ENCODE measurements at regions not wholly inside any gene's neighbourhood (a gene's known extent, or its start where the extent isn't known, plus 50 kb on each side); places are given as distances from the start of the nearest gene placed in this dataset.

DNA sequence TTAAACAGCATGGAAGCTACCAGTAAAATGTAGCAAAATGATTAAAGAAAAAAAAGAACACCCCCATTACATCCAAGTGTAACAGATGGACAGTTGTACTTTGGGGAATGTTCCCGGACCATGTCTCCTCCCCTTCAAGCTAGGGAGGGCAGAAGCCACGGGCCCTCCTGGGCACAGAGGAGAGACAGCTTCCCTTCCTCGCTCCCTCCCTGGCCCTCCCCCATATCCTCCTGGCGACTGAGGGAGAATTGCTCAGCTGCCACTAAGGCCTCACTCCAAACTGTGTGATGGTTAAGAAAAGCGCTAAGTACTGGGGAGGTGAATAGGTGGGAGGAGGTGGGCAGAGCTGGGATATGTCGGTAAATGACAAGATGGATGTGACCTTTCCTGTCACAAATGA, 358.0 kb downstream of the HRH4 start:
- DNase-seq (ENCODE audit: low read depth in 1 of 2, low spot score in 1 of 2) (no peak), ATAC-seq (no peak), FAIRE-seq (no peak)
- CTCF ChIA-PET: no interaction called here
- WGBS (ENCODE audit: missing lambda C conversion rate): 18% methylated on average over 6 of the region's 6 CpGs
- Histone ChIP-seq H3K4me3 (no peak overlapping the region), H3K4me2 (no peak overlapping the region), H3K4me1 (no peaks in the 10 kb centered on the region), H3K27ac (no peak overlapping the region), H3K9me3 (no peaks in the 10 kb centered on the region)
- POLR2A ChIA-PET: no interaction called here
- TF ChIP-seq RAD21 (conservative IDR thresholded peaks at IDR 0.05 in 1 of 2, IDR thresholded peaks at IDR 0.05 in 1 of 2) (no peak), CHD4 (IDR thresholded peaks at IDR 0.05; ENCODE audit: borderline replicate concordance) (no peak), FOXS1 (CRISPR knock-in tag; IDR thresholded peaks at IDR 0.05) (no peak), CBX8 (IDR thresholded peaks at IDR 0.05) (no peak), FOSB (CRISPR knock-in tag; IDR thresholded peaks at IDR 0.05) (no peak), RCOR1 (IDR thresholded peaks at IDR 0.05; ENCODE audit: low read depth, low read length) (no peak), PHF8 (IDR thresholded peaks at IDR 0.05; ENCODE audit: borderline replicate concordance, low read depth) (no peak), MAFK (IDR thresholded peaks at IDR 0.05; ENCODE audit: partially characterized antibody) (no peak), KDM1A (IDR thresholded peaks at IDR 0.05; ENCODE audit: low read depth) (no peak), HOXB5 (CRISPR knock-in tag; IDR thresholded peaks at IDR 0.05) (no peak), ZC3H11A (IDR thresholded peaks at IDR 0.05) (no peak), CEBPB (IDR thresholded peaks at IDR 0.05) (no peak), EHF (CRISPR knock-in tag; IDR thresholded peaks at IDR 0.05) (no peak)
- TF ChIP-seq, protein P1, sequence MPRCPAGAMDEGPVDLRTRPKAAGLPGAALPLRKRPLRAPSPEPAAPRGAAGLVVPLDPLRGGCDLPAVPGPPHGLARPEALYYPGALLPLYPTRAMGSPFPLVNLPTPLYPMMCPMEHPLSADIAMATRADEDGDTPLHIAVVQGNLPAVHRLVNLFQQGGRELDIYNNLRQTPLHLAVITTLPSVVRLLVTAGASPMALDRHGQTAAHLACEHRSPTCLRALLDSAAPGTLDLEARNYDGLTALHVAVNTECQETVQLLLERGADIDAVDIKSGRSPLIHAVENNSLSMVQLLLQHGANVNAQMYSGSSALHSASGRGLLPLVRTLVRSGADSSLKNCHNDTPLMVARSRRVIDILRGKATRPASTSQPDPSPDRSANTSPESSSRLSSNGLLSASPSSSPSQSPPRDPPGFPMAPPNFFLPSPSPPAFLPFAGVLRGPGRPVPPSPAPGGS (IDR thresholded peaks at IDR 0.05): no peak

DNA sequence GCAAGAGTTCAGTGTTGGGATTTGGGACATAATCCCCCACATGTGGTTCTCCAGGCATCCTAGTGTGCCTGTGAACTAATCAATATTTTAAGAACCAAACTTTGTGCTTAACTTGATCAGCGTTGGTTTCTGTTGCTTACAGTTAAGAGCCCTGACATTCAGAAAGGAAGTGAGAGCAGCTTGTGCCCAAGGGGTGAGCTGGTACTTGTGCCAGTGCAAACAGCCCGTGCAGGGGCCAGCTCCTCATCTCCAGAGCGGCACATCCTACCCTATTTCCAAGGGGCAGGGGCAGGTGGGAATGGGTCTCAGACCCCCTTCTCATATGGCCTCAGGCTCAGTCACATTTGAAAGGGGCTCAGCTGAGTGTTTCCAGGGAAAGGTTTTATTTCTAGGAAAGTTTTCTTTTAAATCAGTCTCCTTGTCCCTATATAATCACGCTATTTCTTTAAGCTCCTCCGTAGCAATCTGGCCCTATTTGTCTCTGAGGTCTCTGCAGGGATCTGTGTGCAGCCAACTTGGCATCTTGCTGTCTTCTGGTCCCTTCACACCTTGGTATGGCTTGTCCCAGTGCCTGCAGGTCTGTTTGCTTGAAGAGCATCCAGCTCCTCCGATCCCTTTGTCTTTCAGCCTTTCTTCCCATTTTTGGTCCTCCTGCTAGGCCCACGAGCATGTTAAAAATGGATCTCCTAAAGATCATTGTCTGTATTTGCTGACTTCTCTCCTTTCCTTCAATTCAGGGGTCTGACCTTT, 358.9 kb downstream of the HRH4 start:
- Histone ChIP-seq H3K9me3 (no peaks in the 10 kb centered on the region), H3K4me3 (no peak overlapping the region), H3K4me1 (no peaks in the 10 kb centered on the region), H3K4me2 (no peak overlapping the region), H3K27ac (no peak overlapping the region)
- TF ChIP-seq CEBPB (IDR thresholded peaks at IDR 0.05) (no peak), BHLHE40 (IDR thresholded peaks at IDR 0.05; ENCODE audit: low read depth, low read length) (no peak), EP300 (IDR thresholded peaks at IDR 0.05) (no peak), RCOR1 (IDR thresholded peaks at IDR 0.05; ENCODE audit: low read depth, low read length) (no peak), ZC3H11A (IDR thresholded peaks at IDR 0.05) (no peak), FOSL2 (IDR thresholded peaks at IDR 0.05) (no peak), FOSL2 (CRISPR knock-in tag; IDR thresholded peaks at IDR 0.05) (no peak), RFX5 (IDR thresholded peaks at IDR 0.05) (no peak), NR3C1 (IDR thresholded peaks at IDR 0.05) (no peak)
- TF ChIP-seq, protein P2, sequence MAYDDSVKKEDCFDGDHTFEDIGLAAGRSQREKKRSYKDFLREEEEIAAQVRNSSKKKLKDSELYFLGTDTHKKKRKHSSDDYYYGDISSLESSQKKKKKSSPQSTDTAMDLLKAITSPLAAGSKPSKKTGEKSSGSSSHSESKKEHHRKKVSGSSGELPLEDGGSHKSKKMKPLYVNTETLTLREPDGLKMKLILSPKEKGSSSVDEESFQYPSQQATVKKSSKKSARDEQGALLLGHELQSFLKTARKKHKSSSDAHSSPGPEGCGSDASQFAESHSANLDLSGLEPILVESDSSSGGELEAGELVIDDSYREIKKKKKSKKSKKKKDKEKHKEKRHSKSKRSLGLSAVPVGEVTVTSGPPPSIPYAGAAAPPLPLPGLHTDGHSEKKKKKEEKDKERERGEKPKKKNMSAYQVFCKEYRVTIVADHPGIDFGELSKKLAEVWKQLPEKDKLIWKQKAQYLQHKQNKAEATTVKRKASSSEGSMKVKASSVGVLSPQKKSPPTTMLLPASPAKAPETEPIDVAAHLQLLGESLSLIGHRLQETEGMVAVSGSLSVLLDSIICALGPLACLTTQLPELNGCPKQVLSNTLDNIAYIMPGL (CRISPR knock-in tag; IDR thresholded peaks at IDR 0.05; ENCODE audit: borderline replicate concordance): no peak
- ATAC-seq: no peak
- POLR2A ChIA-PET: no interaction called here
- CTCF ChIA-PET: no interaction called here
- FAIRE-seq: no peak
- no peak for DNase-seq (ENCODE audit: low read depth in 1 of 2, low spot score in 1 of 2)
- 6% methylated on average over 7 of the region's 7 CpGs for WGBS (ENCODE audit: missing lambda C conversion rate)

DNA sequence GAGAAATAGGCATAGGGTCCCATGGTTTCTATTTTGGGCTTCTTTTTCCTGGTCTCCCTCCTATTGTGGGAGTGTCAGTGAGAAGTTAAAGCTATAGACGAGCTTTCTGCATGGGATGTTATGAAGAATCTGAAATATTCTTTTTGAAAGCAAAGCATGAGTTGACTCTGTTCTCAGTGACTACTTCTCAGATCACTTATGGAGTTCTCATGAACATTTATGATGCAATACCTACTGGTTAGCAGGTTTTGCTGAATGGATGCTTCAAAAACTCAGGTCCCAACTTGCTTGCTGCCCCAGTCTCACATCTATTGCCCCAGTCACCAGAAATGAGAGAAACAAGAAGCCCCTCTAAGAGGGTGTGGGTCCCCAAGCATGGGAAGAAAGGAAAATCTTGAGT, 365.0 kb downstream of the HRH4 start:
- TF ChIP-seq HEYL (CRISPR knock-in tag; IDR thresholded peaks at IDR 0.05) (no peak), KDM5A (IDR thresholded peaks at IDR 0.05) (no peak), RAD21 (conservative IDR thresholded peaks at IDR 0.05 in 1 of 2, IDR thresholded peaks at IDR 0.05 in 1 of 2) (no peak), SREBF2 (IDR thresholded peaks at IDR 0.05) (no peak), GATA3 (IDR thresholded peaks at IDR 0.05; ENCODE audit: borderline replicate concordance) (no peak), ZSCAN20 (CRISPR knock-in tag; IDR thresholded peaks at IDR 0.05) (no peak), RCOR1 (IDR thresholded peaks at IDR 0.05; ENCODE audit: low read depth, low read length) (no peak)
- TF ChIP-seq, protein P3, sequence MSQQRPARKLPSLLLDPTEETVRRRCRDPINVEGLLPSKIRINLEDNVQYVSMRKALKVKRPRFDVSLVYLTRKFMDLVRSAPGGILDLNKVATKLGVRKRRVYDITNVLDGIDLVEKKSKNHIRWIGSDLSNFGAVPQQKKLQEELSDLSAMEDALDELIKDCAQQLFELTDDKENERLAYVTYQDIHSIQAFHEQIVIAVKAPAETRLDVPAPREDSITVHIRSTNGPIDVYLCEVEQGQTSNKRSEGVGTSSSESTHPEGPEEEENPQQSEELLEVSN (IDR thresholded peaks at IDR 0.05; ENCODE audit: borderline replicate concordance, low read depth): no peak
- TF ChIP-seq, protein P4, sequence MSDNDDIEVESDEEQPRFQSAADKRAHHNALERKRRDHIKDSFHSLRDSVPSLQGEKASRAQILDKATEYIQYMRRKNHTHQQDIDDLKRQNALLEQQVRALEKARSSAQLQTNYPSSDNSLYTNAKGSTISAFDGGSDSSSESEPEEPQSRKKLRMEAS (IDR thresholded peaks at IDR 0.05): no peak
- Histone ChIP-seq H3K4me2 (no peak overlapping the region), H3K27ac (no peak overlapping the region), H3K4me3 (no peak overlapping the region), H3K9me3 (no peaks in the 10 kb centered on the region), H3K4me1 (no peaks in the 10 kb centered on the region)
- ATAC-seq (no peak), DNase-seq (ENCODE audit: low read depth in 1 of 2, low spot score in 1 of 2) (no peak), FAIRE-seq (no peak)
- 0% methylated on average over 1 of the region's 1 CpG for WGBS (ENCODE audit: missing lambda C conversion rate)
- ChIA-PET CTCF (interaction anchor here (1.0 to 1.2 kb wide), 2 partner anchors 11 to 99 kb away, joined by 3 read pairs; no protein-coding TSS in a partner anchor), POLR2A (no interaction called here)

All from A549 (cell line).